Astrocyte of the spinal cord (primary cell): ENCODE measurements at regions not wholly inside any gene's neighbourhood (a gene's known extent, or its start where the extent isn't known, plus 50 kb on each side); places are given as distances from the start of the nearest gene placed in this dataset.

Experiments
- DNase-seq: peaks from one replicate; pipeline ENCODE4 v3.0.0; 2011; ENCODE audit warnings: low read depth, low spot score
- H3K4me3 ChIP-seq: 2 replicates; pipeline ENCODE4 v1.5.1; 2011; ENCODE audit warnings: low read depth, mild to moderate bottlenecking, low read length, moderate library complexity
- in situ Hi-C: cut with HindIII; loops from 2 replicates; pipeline ENCODE4 v1.10.0; 2017; ENCODE audit warnings: low sequenced_read_pairs
- TF ChIP-seq, protein P1 (sequence below): IDR thresholded peaks from 2 replicates; pipeline ENCODE4 v1.5.1; 2012; ENCODE audit warnings: low read depth, mild to moderate bottlenecking, low read length, inconsistent platforms

DNA sequence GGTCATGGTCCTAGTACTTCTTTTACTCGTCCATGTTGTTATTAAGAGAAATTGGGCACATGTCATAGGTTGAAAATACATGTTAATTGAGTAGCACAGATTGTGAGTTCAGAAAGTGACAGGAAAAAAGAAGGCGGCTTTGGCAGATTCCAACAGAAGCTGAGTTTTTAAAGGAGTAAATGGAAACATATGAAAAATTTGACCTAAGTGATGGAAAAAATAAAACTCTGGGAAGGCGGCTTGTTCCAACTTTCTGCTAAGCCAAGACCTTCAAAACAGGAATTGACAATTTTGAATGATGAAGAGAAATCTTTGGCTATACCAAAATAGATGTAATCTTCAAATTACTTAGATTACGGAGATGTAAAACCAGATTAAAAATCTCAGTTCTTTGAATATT, 868.0 kb downstream of the EPHA4 start:
- TF ChIP-seq, protein P1, sequence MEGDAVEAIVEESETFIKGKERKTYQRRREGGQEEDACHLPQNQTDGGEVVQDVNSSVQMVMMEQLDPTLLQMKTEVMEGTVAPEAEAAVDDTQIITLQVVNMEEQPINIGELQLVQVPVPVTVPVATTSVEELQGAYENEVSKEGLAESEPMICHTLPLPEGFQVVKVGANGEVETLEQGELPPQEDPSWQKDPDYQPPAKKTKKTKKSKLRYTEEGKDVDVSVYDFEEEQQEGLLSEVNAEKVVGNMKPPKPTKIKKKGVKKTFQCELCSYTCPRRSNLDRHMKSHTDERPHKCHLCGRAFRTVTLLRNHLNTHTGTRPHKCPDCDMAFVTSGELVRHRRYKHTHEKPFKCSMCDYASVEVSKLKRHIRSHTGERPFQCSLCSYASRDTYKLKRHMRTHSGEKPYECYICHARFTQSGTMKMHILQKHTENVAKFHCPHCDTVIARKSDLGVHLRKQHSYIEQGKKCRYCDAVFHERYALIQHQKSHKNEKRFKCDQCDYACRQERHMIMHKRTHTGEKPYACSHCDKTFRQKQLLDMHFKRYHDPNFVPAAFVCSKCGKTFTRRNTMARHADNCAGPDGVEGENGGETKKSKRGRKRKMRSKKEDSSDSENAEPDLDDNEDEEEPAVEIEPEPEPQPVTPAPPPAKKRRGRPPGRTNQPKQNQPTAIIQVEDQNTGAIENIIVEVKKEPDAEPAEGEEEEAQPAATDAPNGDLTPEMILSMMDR: no peak
- H3K4me3 ChIP-seq: no peak overlapping the region
- in situ Hi-C loops: no loop called here
- DNase-seq: no peak

DNA sequence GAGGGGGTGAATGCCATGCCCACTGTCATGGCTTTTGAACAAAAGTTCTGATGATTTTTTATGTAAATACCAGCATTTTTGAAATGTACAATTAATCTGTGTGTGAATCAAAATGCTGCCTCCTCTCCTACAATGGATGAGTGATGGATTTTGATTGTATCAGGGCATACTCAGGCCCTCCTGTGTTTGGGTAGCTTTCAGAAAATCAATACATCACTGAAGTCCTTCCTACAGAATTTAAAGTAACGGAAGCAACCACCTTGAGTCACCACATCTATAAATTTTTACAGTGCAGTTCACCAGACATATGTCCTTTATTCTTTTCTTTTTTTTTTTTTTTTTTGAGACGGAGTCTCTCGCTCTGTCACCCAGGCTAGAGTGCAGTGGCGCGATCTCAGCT, 867.3 kb downstream of the EPHA4 start:
- in situ Hi-C loops: no loop called here
- TF ChIP-seq, protein P1: no peak
- H3K4me3 ChIP-seq: no peak overlapping the region
- DNase-seq: no peak

DNA sequence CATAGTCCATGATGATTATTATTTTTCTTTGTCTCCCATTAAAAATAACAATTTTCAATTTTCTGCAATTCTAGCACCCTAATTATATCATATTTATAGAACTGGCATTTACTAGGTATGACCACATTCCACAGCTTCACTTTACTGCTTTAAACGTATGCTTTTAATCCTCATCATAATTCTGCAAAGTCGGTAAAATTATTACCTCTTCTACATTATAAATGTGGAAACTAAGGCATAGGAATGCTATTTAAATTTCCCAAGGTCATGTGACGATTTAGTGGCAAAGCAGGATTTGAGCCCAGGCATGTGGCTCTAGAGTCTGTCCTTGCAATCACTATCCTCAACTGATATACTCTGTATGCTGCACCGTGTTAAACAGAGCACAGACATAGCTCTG, 866.4 kb downstream of the EPHA4 start:
- in situ Hi-C loops: no loop called here
- TF ChIP-seq, protein P1: no peak
- DNase-seq: no peak
- H3K4me3 ChIP-seq: no peak overlapping the region

DNA sequence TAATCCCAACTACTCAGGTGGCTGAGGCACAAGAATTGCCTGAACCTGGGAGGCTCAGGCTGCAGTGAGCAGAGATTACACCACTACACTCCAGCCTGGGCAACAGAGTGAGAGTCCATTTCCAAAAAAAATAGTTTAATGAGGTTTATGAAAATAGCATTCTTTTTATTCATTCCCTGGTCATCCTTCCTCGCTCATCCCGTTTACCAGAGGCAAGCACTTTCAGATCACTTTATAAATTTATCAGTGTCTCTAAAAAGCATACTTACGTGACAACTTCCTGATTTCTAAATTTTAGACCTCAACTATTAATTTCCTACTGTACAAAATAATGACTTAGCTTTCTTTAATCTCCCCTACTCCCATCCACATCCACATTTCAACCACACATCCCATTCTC, 864.8 kb downstream of the EPHA4 start:
- in situ Hi-C loops: no loop called here

DNA sequence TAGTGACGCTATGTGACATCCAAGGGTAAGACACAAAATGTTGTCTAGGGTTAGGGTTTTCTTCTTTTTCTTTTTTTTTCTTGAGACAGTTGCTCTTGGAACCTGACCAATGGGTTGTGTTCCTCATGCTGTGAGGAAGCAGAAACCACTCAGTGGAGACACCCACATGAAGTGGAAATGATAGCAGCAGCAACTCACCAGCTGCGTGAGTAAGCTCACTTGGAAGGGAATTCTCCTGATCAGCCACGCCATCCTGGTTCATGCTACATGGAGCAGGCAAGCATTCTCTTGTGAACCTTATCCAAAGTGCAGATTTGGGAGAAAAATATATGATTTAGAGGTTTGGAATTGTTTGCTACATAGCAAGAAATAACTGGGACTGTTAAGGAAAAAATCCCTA, 863.7 kb downstream of the EPHA4 start:
- in situ Hi-C loops: no loop called here

More for the DNA sequence above, 864.8 kb downstream of the EPHA4 start:
- no peak overlapping the region for H3K4me3 ChIP-seq
- DNase-seq: no peak
- TF ChIP-seq, protein P1: no peak

DNA sequence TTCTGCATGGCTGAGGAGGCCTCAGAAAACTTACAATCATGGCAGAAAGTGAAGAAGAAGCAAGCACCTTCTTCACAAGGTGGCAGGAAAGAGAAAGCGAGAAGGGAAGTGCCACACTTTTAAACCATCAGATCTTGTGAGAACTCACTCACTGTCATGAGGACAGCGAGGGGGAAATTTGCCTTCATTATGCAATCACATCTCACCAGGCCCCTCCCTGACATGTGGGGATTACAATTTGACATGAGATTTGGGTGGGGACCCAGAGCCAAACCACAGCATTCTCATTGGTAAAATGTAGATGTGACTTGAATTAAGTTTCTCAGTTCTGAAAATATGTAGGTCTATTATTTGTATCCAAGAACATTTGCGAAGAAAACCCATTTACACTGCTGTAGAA, 854.8 kb downstream of the EPHA4 start:
- no peak for DNase-seq

More for the DNA sequence above, 863.7 kb downstream of the EPHA4 start:
- TF ChIP-seq, protein P1: no peak
- no peak overlapping the region for H3K4me3 ChIP-seq
- DNase-seq: peak; percentile 52

More for the DNA sequence above, 854.8 kb downstream of the EPHA4 start:
- H3K4me3 ChIP-seq: no peak overlapping the region
- TF ChIP-seq, protein P1: no peak
- in situ Hi-C loops: no loop called here
